Ishikawa (cell line): ENCODE measurements at regions not wholly inside any gene's neighbourhood (a gene's known extent, or its start where the extent isn't known, plus 50 kb on each side); places are given as distances from the start of the nearest gene placed in this dataset.

Experiments
- CEBPB ChIP-seq: IDR thresholded peaks from 2 replicates; pipeline ENCODE4 v1.6.1; 2012
- CREB1 ChIP-seq: IDR thresholded peaks from 2 replicates; pipeline ENCODE4 v1.6.1; 2012; ENCODE audit warnings: low read depth
- EGR1 ChIP-seq: IDR thresholded peaks from 2 replicates; pipeline ENCODE4 v1.6.1; 2012
- EP300 ChIP-seq: IDR thresholded peaks from 2 replicates; pipeline ENCODE4 v1.6.1; 2012; ENCODE audit warnings: borderline replicate concordance
- FOXM1 ChIP-seq: IDR thresholded peaks from 2 replicates; pipeline ENCODE4 v1.6.1; 2012; ENCODE audit warnings: low read depth, borderline replicate concordance
- NFIC ChIP-seq: IDR thresholded peaks from 2 replicates; pipeline ENCODE4 v1.6.1; 2012
- RAD21 ChIP-seq: IDR thresholded peaks from 2 replicates; pipeline ENCODE4 v1.6.1; 2012; ENCODE audit warnings: low read depth
- TAF1 ChIP-seq: IDR thresholded peaks from 2 replicates; pipeline ENCODE4 v1.6.1; 2012; ENCODE audit warnings: low read depth, mild to moderate bottlenecking
- TCF12 ChIP-seq: IDR thresholded peaks from 2 replicates; pipeline ENCODE4 v1.6.1; 2012; ENCODE audit warnings: low read depth
- TEAD4 ChIP-seq: IDR thresholded peaks from 2 replicates; pipeline ENCODE4 v1.6.1; 2012
- YY1 ChIP-seq: IDR thresholded peaks from 2 replicates; pipeline ENCODE4 v1.6.1; 2012; ENCODE audit warnings: low read depth
- ZBTB7A ChIP-seq: IDR thresholded peaks from 2 replicates; pipeline ENCODE4 v1.6.1; 2012; ENCODE audit warnings: low read depth
- TF ChIP-seq, protein P1 (sequence below): IDR thresholded peaks from 2 replicates; pipeline ENCODE4 v1.6.1; 2012
- TF ChIP-seq, protein P2 (sequence below): IDR thresholded peaks from 2 replicates; pipeline ENCODE4 v1.6.1; 2012; ENCODE audit warnings: low read depth, mild to moderate bottlenecking
- TF ChIP-seq, protein P3 (sequence below): IDR thresholded peaks from 2 replicates; pipeline ENCODE4 v1.6.1; 2012

- TF ChIP-seq FOXM1 (no peak), EP300 (no peak), ZBTB7A (no peak)
- TF ChIP-seq, protein P1, sequence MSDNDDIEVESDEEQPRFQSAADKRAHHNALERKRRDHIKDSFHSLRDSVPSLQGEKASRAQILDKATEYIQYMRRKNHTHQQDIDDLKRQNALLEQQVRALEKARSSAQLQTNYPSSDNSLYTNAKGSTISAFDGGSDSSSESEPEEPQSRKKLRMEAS, result no peak
These were observed 56.3 kb upstream of the ZPBP start for GRCh38 chr7:50149369-50149768.

DNA sequence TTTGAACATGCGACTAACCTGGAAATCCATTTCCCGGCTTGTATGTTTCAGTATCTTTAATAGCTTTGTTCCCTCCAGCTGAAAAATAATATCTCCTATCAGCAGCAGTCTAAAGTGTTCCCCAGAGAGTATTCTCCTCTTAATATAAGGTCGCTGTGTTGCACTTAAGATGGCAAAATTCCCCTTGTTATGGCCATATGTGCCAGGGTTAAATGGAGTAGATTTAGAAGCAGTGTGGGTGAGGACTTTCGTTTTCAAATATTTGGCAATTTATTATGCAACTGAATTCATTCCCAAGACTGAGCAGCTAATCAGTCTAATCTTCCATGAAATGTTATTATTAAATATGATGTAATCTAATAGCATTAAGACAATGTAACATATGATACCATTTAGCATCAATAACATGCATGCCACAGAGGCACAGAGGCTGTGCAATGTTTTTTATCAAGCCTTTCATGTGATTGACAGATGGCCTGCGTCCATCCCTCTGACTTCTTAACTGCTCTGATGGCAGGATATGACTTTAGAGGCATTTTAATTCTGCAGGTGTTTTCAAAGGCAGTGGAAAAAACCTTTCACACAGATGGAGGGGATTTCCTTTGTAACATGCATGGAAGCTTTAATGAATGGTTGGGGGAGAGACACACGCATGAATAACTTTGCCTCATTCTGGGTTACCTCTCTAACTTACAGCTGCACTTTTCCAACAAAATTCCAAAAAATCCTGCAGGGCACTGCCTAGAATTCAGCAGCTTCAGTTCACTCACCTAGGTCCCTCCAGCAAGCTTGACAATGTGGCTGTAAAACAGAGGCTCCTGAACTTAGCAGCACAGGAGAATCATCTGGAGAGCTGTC, 55.1 kb upstream of the ZPBP start:
- no peak for TF ChIP-seq CEBPB
- no peak for TF ChIP-seq TEAD4
- TF ChIP-seq, protein P2, sequence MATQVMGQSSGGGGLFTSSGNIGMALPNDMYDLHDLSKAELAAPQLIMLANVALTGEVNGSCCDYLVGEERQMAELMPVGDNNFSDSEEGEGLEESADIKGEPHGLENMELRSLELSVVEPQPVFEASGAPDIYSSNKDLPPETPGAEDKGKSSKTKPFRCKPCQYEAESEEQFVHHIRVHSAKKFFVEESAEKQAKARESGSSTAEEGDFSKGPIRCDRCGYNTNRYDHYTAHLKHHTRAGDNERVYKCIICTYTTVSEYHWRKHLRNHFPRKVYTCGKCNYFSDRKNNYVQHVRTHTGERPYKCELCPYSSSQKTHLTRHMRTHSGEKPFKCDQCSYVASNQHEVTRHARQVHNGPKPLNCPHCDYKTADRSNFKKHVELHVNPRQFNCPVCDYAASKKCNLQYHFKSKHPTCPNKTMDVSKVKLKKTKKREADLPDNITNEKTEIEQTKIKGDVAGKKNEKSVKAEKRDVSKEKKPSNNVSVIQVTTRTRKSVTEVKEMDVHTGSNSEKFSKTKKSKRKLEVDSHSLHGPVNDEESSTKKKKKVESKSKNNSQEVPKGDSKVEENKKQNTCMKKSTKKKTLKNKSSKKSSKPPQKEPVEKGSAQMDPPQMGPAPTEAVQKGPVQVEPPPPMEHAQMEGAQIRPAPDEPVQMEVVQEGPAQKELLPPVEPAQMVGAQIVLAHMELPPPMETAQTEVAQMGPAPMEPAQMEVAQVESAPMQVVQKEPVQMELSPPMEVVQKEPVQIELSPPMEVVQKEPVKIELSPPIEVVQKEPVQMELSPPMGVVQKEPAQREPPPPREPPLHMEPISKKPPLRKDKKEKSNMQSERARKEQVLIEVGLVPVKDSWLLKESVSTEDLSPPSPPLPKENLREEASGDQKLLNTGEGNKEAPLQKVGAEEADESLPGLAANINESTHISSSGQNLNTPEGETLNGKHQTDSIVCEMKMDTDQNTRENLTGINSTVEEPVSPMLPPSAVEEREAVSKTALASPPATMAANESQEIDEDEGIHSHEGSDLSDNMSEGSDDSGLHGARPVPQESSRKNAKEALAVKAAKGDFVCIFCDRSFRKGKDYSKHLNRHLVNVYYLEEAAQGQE, result no peak
- TF ChIP-seq, protein P3, sequence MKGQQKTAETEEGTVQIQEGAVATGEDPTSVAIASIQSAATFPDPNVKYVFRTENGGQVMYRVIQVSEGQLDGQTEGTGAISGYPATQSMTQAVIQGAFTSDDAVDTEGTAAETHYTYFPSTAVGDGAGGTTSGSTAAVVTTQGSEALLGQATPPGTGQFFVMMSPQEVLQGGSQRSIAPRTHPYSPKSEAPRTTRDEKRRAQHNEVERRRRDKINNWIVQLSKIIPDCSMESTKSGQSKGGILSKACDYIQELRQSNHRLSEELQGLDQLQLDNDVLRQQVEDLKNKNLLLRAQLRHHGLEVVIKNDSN, result no peak
- no peak for TF ChIP-seq EGR1
- no peak for TF ChIP-seq NFIC
- TF ChIP-seq, protein P1, result no peak

GRCh38 chr7:50146692-50147091, 53.6 kb upstream of the ZPBP start:
- TF ChIP-seq, protein P3, result no peak
- TF ChIP-seq EGR1 (no peak), RAD21 (no peak), FOXM1 (no peak), TCF12 (no peak), EP300 (no peak), TAF1 (no peak), NFIC (no peak), ZBTB7A (no peak), YY1 (no peak), TEAD4 (no peak), CEBPB (no peak), CREB1 (no peak)
- TF ChIP-seq, protein P2, result no peak
- TF ChIP-seq, protein P1, result no peak

DNA sequence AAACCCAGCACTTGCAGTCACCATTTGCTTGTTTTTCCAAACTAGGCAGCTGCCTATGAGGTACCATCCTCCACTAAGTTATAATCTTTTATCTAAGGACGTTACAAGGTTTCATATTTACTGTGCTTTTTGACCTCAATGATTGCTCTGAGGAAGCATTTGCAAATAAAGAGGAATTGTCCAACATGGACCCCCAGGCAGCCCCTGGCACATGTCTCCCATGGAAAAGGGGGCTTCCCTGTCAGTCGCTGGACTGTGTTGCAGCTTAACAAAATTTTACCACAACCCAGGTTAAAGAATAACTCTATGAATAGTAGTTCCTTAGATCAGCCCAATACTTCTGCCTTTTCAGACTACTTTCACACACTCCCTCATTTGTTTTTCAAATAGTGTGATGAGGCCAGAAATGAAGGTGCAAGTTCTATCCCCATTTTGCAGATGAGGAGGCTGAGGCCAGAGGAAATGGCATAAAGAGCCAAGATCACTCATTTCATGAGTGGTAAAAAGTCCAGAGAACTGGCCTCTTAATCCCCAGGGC, 52.8 kb upstream of the ZPBP start:
- TF ChIP-seq, protein P1, result no peak
- TF ChIP-seq YY1 (no peak), RAD21 (no peak), FOXM1 (no peak), EGR1 (no peak), CEBPB (no peak), NFIC (no peak), CREB1 (no peak), ZBTB7A (no peak)
- TF ChIP-seq, protein P2, result no peak
